ENCODE measurements at regions not wholly inside any gene's neighbourhood (a gene's known extent, or its start where the extent isn't known, plus 50 kb on each side); places are given as distances from the start of the nearest gene placed in this dataset.
"Not testable (repeated sequence)": the region's sequence is repeated elsewhere in the genome, so short reads cannot be mapped to it uniquely, and the experiment has no call there.

- no peak overlapping the region for H3K27ac ChIP-seq
- no peak for TF ChIP-seq CTCF (conservative IDR thresholded peaks at IDR 0.05)
These were observed 96.8 kb upstream of the CDC42EP3 start for GRCh38 chr2:37767959-37768925.

GRCh38 chr2:37769551-37769950 is 98.1 kb upstream of the CDC42EP3 start:
- no peak for TF ChIP-seq CTCF (conservative IDR thresholded peaks at IDR 0.05)
- no peak overlapping the region for H3K27ac ChIP-seq

- no peak for TF ChIP-seq CTCF (conservative IDR thresholded peaks at IDR 0.05)
- no peak overlapping the region for H3K27ac ChIP-seq
These were observed 99.4 kb upstream of the CDC42EP3 start for GRCh38 chr2:37770797-37771196.

GRCh38 chr2:37771600-37772088 is 100.2 kb upstream of the CDC42EP3 start:
- no peak for TF ChIP-seq CTCF (conservative IDR thresholded peaks at IDR 0.05)
- no peak overlapping the region for H3K27ac ChIP-seq

- no peak overlapping the region for H3K27ac ChIP-seq
- no peak for TF ChIP-seq CTCF (conservative IDR thresholded peaks at IDR 0.05)
These were observed 102.1 kb upstream of the CDC42EP3 start for GRCh38 chr2:37773371-37774130.

- not testable (repeated sequence) for H3K27ac ChIP-seq
These were observed 102.9 kb upstream of the CDC42EP3 start for GRCh38 chr2:37774171-37774944.

GRCh38 chr2:37774976-37775907 is 103.8 kb upstream of the CDC42EP3 start:
- H3K27ac ChIP-seq = no peak overlapping the region
- TF ChIP-seq CTCF (conservative IDR thresholded peaks at IDR 0.05) = no peak
